Psoas muscle (tissue), 7 donors: ENCODE measurements at regions not wholly inside any gene's neighbourhood (a gene's known extent, or its start where the extent isn't known, plus 50 kb on each side); places are given as distances from the start of the nearest gene placed in this dataset.
"Not testable (repeated sequence)": the region's sequence is repeated elsewhere in the genome, so short reads cannot be mapped to it uniquely, and the experiment has no call there.

Experiments used
- ATAC-seq, 4 donors: fragments of 200-7000 bp; cut with Tn5 transposase; one replicate each; pipeline ENCODE4 v1.9.1; 2020; ENCODE audit warnings: moderate library complexity in 3 of 4, mild to moderate bottlenecking in 2 of 4
- DNase-seq, 2 donors: peaks; one replicate each; pipeline ENCODE4 v3.0.0-alpha.2; 2020
- H3K27ac ChIP-seq: fragments of 200-600 bp; one replicate; pipeline ENCODE4 v1.8.0; 2022
- H3K27me3 ChIP-seq, 3 donors: fragments of 200-600 bp in 1 of 3; one replicate each; pipeline versions ENCODE4 v1.6.1 to v1.8.0; 2013 to 2022; ENCODE audit warnings: low read length in 2 of 3, mild to moderate bottlenecking in 2 of 3, moderate library complexity in 1 of 3; ENCODE audit not compliant: insufficient read depth in 3 of 3
- H3K36me3 ChIP-seq, 2 donors: fragments of 200-600 bp in 1 of 2; one replicate each; pipeline versions ENCODE4 v1.6.1 to v1.8.0; 2013 to 2022; ENCODE audit warnings: low read depth in 1 of 2, mild to moderate bottlenecking in 1 of 2, moderate library complexity in 1 of 2; ENCODE audit not compliant: insufficient read depth in 1 of 2
- H3K4me1 ChIP-seq: fragments of 200-600 bp; one replicate; pipeline ENCODE4 v1.8.0; 2022
- H3K4me3 ChIP-seq: fragments of 200-600 bp; one replicate; pipeline ENCODE4 v1.8.0; 2022; ENCODE audit warnings: mild to moderate bottlenecking
- H3K9me3 ChIP-seq: fragments of 200-600 bp; one replicate; pipeline ENCODE4 v1.8.0; 2022
- CTCF ChIP-seq: fragments of 200-600 bp; IDR thresholded peaks from one replicate; pipeline ENCODE4 v1.8.0; 2022; ENCODE audit warnings: antibody characterized with exemption
- WGBS, 3 donors: extraction: QIAGEN DNeasy Blood & Tissue Kit; methylation state at CpG; one replicate each; pipeline versions ENCODE4 v1.1.6 to v1.1.7; 2013; 5-methylcytosine and 5-hydroxymethylcytosine counted together
- intact Hi-C, 2 donors: fragments of 100-400 bp; cut with DNase I; formaldehyde crosslinking; loops; one replicate each; pipeline versions ENCODE4 v1.11.0 to v1.14.2; 2022
- donor health status: healthy with polysubstance abuse.
- donor health status: DM: no; HTN: no; CAD: no; lungs with moderate emphysema.
- donor health status: Bipolar disorder and iron deficiency.
- donor health status: healthy.
- donor health status: DM: yes; HTN: yes; CAD: no.
- donor health status: DM: no; HTN: no; CAD: no.
- donor health status: DM: yes; HTN: yes; CAD: no.

GRCh38 chr2:34705551-34706247, 1106.6 kb upstream of the FAM98A start:
- WGBS, 3 donors: 70 to 76% (median 72%) methylated on average over 6 of the region's 6 CpGs
- ATAC-seq (no peak), DNase-seq (no peak)
- H3K4me1 ChIP-seq: no peaks in the 10 kb centered on the region
- H3K27ac ChIP-seq: no peak overlapping the region
- no peak overlapping the region for H3K4me3 ChIP-seq
- intact Hi-C loops: no loop called here
- no peaks in the 10 kb centered on the region for H3K9me3 ChIP-seq
- H3K27me3 ChIP-seq: no peaks in the 10 kb centered on the region
- TF ChIP-seq CTCF: no peak
- no peaks in the 10 kb centered on the region for H3K36me3 ChIP-seq

GRCh38 chr2:34703292-34703691, 1104.2 kb upstream of the FAM98A start:
- Histone ChIP-seq H3K9me3 (no peaks in the 10 kb centered on the region), H3K27me3 (no peaks in the 10 kb centered on the region), H3K4me1 (no peaks in the 10 kb centered on the region), H3K4me3 (no peak overlapping the region), H3K36me3 (no peaks in the 10 kb centered on the region), H3K27ac (no peak overlapping the region)
- intact Hi-C loops: no loop called here
- WGBS, 3 donors: 30 to 37% (median 36%) methylated on average over 2 of the region's 2 CpGs
- DNase-seq: no peak
- ATAC-seq: no peak
- no peak for TF ChIP-seq CTCF

- ATAC-seq, H3K9me3 ChIP-seq, H3K27ac ChIP-seq, intact Hi-C loops, H3K27me3 ChIP-seq, H3K4me3 ChIP-seq, H3K36me3 ChIP-seq, H3K4me1 ChIP-seq, DNase-seq: not testable (repeated sequence)
- WGBS, 3 donors: 55 to 60% (median 56%) methylated on average over 6 of the region's 6 CpGs
These were observed 1103.3 kb upstream of the FAM98A start for GRCh38 chr2:34702391-34702790.

- H3K27me3 ChIP-seq, intact Hi-C loops, H3K4me1 ChIP-seq, ATAC-seq, H3K4me3 ChIP-seq, DNase-seq, H3K36me3 ChIP-seq, H3K9me3 ChIP-seq, H3K27ac ChIP-seq: not testable (repeated sequence)
- WGBS, 3 donors: 83 to 88% (median 84%) methylated on average over 12 of the region's 12 CpGs
These were observed 1078.5 kb upstream of the FAM98A start for GRCh38 chr2:34677591-34677990.

- DNase-seq, H3K4me1 ChIP-seq, intact Hi-C loops, H3K4me3 ChIP-seq, H3K36me3 ChIP-seq, H3K27me3 ChIP-seq, ATAC-seq, H3K9me3 ChIP-seq, H3K27ac ChIP-seq: not testable (repeated sequence)
- 84 to 91% (median 90%) methylated on average over 3 of the region's 3 CpGs for WGBS, 3 donors
These were observed 1078.0 kb upstream of the FAM98A start for GRCh38 chr2:34677119-34677531.

GRCh38 chr2:34670482-34670881, 1071.4 kb upstream of the FAM98A start:
- Histone ChIP-seq H3K27ac (no peak overlapping the region), H3K27me3 (no peaks in the 10 kb centered on the region), H3K36me3 (no peaks in the 10 kb centered on the region), H3K4me1 (no peaks in the 10 kb centered on the region), H3K9me3 (no peaks in the 10 kb centered on the region), H3K4me3 (no peak overlapping the region)
- ATAC-seq (no peak), DNase-seq (no peak)
- WGBS, 3 donors: 89% methylated on average over 3 of the region's 3 CpGs
- TF ChIP-seq CTCF: no peak
- intact Hi-C loops: no loop called here
